Progenitor cell of endocrine pancreas (in vitro differentiated cells): ENCODE measurements at regions not wholly inside any gene's neighbourhood (a gene's known extent, or its start where the extent isn't known, plus 50 kb on each side); places are given as distances from the start of the nearest gene placed in this dataset.

ENCODE experiments used
- DNase-seq: peaks from one replicate; pipeline ENCODE4 v3.0.0; 2021; ENCODE audit warnings: low spot score; ENCODE audit not compliant: unreplicated experiment
- H3K27ac Mint-ChIP-seq: 2 replicates; pipeline ENCODE4 v1.8.0; 2021; ENCODE audit warnings: mild to moderate bottlenecking, moderate library complexity, mixed read lengths
- H3K27me3 Mint-ChIP-seq: 2 replicates; pipeline ENCODE4 v1.8.0; 2021; ENCODE audit warnings: mixed read lengths
- H3K36me3 Mint-ChIP-seq: 2 replicates; pipeline ENCODE4 v1.8.0; 2022; ENCODE audit warnings: mixed read lengths; ENCODE audit not compliant: insufficient read depth
- H3K4me1 Mint-ChIP-seq: 2 replicates; pipeline ENCODE4 v1.8.0; 2021; ENCODE audit warnings: low read depth, mixed read lengths
- H3K4me3 Mint-ChIP-seq: 2 replicates; pipeline ENCODE4 v1.8.0; 2021; ENCODE audit warnings: low read depth, mild to moderate bottlenecking, moderate library complexity, mixed read lengths
- H3K9me3 Mint-ChIP-seq: 2 replicates; pipeline ENCODE4 v1.8.0; 2021; ENCODE audit warnings: low read depth, mixed read lengths
- TF ChIP-seq, protein P1 (sequence below): fragments of 200-600 bp; sonication (generic); IDR thresholded peaks from one replicate; pipeline ENCODE4 v1.5.0; 2021; ENCODE audit warnings: antibody characterized with exemption, mild to moderate bottlenecking; ENCODE audit not compliant: unreplicated experiment

DNA sequence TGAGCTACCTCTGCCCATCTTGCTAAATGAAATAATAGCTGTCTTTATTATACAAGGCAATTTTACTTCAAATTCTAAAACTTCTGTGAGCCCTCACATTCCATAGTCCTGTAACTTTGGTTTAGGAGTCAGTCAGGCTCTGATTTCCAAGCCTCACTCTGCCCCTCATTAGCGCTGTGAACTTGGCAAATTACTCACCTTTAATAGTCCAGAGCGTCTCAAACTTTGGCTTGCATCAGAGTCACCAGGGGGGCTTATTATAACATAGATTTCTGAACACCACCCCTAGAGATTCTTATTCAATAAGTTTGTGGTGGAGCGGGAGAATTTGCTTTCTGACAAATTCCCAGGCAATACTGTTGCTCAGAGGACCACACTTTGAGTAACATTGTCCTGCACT, 126.2 kb upstream of the FGGY start:
- Mint-ChIP-seq H3K9me3 (peaks cover 6% of the 10 kb centered on the region), H3K27me3 (no peaks in the 10 kb centered on the region)

DNA sequence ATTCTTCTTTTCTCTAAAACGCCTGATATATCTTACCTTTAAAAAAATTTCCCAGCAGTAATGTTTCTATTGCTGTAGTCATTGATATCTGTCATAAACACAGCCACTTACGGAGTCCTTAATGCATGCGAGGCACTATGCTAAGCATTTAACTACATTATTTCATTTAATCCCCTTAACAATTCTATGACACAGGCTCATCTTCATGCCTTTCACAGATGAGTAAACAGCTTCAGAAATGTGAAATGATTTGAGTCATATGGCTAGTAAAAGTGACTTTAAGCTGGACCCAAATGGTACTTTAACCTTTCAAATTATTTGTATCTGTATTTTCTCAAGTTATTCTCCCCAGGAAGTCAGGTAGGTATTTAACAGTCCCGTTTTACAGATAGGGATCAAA, 125.1 kb upstream of the FGGY start:
- Mint-ChIP-seq H3K9me3 (peaks cover 7% of the 10 kb centered on the region), H3K36me3 (peaks cover under 1% of the 10 kb centered on the region), H3K4me1 (peaks cover 14% of the 10 kb centered on the region), H3K27me3 (no peaks in the 10 kb centered on the region), H3K4me3 (no peak overlapping the region), H3K27ac (no peak overlapping the region)
- no peak for DNase-seq
- TF ChIP-seq, protein P1, sequence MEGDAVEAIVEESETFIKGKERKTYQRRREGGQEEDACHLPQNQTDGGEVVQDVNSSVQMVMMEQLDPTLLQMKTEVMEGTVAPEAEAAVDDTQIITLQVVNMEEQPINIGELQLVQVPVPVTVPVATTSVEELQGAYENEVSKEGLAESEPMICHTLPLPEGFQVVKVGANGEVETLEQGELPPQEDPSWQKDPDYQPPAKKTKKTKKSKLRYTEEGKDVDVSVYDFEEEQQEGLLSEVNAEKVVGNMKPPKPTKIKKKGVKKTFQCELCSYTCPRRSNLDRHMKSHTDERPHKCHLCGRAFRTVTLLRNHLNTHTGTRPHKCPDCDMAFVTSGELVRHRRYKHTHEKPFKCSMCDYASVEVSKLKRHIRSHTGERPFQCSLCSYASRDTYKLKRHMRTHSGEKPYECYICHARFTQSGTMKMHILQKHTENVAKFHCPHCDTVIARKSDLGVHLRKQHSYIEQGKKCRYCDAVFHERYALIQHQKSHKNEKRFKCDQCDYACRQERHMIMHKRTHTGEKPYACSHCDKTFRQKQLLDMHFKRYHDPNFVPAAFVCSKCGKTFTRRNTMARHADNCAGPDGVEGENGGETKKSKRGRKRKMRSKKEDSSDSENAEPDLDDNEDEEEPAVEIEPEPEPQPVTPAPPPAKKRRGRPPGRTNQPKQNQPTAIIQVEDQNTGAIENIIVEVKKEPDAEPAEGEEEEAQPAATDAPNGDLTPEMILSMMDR: no peak

More for the DNA sequence above, 126.2 kb upstream of the FGGY start:
- no peak for DNase-seq
- Mint-ChIP-seq H3K27ac (no peak overlapping the region), H3K4me3 (no peak overlapping the region), H3K36me3 (no peaks in the 10 kb centered on the region), H3K4me1 (peaks cover 14% of the 10 kb centered on the region)
- TF ChIP-seq, protein P1: no peak

DNA sequence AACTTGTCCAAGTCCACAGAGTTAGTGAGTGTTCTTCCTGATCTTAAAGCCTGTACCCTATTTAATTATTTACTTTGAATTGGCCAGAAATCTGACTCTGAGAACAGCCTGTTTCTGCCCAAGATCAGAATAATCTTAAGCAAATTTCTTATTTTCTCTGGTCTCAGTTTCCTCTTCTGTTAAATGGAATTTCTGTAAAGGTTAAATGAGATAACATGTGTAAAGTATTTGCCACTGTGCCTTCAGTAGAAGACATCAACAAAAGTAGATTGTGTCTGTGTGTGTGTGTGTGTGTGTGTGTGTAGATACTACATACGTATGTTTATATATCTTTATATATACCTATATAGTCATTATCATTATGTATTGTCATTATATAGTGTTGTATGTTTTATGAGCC, 124.2 kb upstream of the FGGY start:
- no peaks in the 10 kb centered on the region for H3K27me3 Mint-ChIP-seq

DNA sequence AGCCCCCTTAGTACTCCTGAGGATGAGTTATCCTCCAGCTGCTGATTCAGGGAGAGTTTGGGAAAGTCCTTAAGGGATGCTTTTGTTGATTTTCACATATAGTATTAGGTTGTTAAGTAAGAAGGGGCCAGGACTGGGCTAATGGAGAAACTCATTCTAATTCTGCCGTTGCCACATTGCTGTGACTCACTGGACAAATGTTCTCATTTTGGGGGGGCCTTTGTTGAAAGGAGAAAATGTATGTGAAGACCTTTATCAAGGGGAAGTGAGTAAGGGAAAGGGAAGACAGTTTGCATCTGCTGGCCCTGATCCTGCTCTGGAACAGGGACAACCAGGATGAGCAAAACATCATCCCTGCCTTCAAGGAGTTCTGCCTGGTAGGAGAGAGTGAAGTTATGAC, 123.2 kb upstream of the FGGY start:
- no peak overlapping the region for H3K4me3 Mint-ChIP-seq
- H3K27ac Mint-ChIP-seq: no peak overlapping the region
- peaks cover 14% of the 10 kb centered on the region for H3K9me3 Mint-ChIP-seq
- TF ChIP-seq, protein P1: no peak
- H3K27me3 Mint-ChIP-seq: no peaks in the 10 kb centered on the region
- DNase-seq: no peak
- H3K4me1 Mint-ChIP-seq: peaks cover 14% of the 10 kb centered on the region
- peaks cover 1% of the 10 kb centered on the region for H3K36me3 Mint-ChIP-seq

More for the DNA sequence above, 124.2 kb upstream of the FGGY start:
- no peak overlapping the region for H3K4me3 Mint-ChIP-seq
- peaks cover 14% of the 10 kb centered on the region for H3K9me3 Mint-ChIP-seq
- no peak for DNase-seq
- TF ChIP-seq, protein P1: no peak
- peaks cover 1% of the 10 kb centered on the region for H3K36me3 Mint-ChIP-seq
- no peak overlapping the region for H3K27ac Mint-ChIP-seq
- H3K4me1 Mint-ChIP-seq: peaks cover 14% of the 10 kb centered on the region

DNA sequence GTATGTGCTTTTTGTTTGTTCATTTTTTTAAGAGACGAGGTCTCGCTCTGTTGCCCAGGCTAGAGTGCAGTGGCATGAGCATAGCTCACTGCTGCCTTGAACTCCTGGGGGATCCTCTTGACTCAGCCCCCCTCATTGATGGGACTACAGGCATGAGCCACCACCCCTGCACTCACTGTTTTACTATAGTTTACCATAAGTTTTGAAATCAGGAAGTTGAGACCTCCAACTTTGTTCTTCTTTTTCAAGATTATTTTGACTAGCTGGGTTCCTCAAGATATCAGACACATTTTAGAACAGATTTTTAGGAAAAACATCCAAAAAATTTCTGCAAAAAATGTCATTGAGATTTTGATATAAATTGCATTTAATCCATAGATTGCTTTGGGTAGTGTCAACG, 120.4 kb upstream of the FGGY start:
- peaks cover 5% of the 10 kb centered on the region for H3K4me1 Mint-ChIP-seq
- no peak for DNase-seq
- peaks cover 1% of the 10 kb centered on the region for H3K36me3 Mint-ChIP-seq
- H3K4me3 Mint-ChIP-seq: no peak overlapping the region
- no peak overlapping the region for H3K27ac Mint-ChIP-seq
- peaks cover 14% of the 10 kb centered on the region for H3K9me3 Mint-ChIP-seq
- TF ChIP-seq, protein P1: no peak
- no peaks in the 10 kb centered on the region for H3K27me3 Mint-ChIP-seq
